UCSD-AML1 (cell line): ENCODE measurements at regions not wholly inside any gene's neighbourhood (a gene's known extent, or its start where the extent isn't known, plus 50 kb on each side); places are given as distances from the start of the nearest gene placed in this dataset.

Source experiments
- DNase-seq: peaks from one replicate; lab custom pipeline; 2025; ENCODE audit not compliant: unreplicated experiment; lab: John Stamatoyannopoulos, UW

GRCh38 chr13:106384516-106384915 is 150.9 kb downstream of the EFNB2 start:
- no peak for DNase-seq

GRCh38 chr13:106383791-106384190 is 151.7 kb downstream of the EFNB2 start:
- no peak for DNase-seq

GRCh38 chr13:106382534-106382933 is 152.9 kb downstream of the EFNB2 start:
- no peak for DNase-seq

- no peak for DNase-seq
These were observed 154.4 kb downstream of the EFNB2 start for GRCh38 chr13:106381091-106381490.

- DNase-seq = no peak
These were observed 157.4 kb downstream of the EFNB2 start for GRCh38 chr13:106377931-106378662.

GRCh38 chr13:106377341-106377740 is 158.1 kb downstream of the EFNB2 start:
- DNase-seq = no peak

- no peak for DNase-seq
These were observed 158.9 kb downstream of the EFNB2 start for GRCh38 chr13:106376401-106377112.

- DNase-seq = no peak
These were observed 160.4 kb downstream of the EFNB2 start for GRCh38 chr13:106375085-106375484.

GRCh38 chr13:106374631-106375030 is 160.8 kb downstream of the EFNB2 start:
- DNase-seq = no peak

GRCh38 chr13:106373989-106374572 is 161.4 kb downstream of the EFNB2 start:
- DNase-seq = no peak

GRCh38 chr13:106373304-106373988 is 162.0 kb downstream of the EFNB2 start:
- DNase-seq = no peak

GRCh38 chr13:106372199-106373155 is 163.0 kb downstream of the EFNB2 start:
- DNase-seq = no peak

GRCh38 chr13:106371024-106371423 is 164.4 kb downstream of the EFNB2 start:
- no peak for DNase-seq

GRCh38 chr13:106369858-106370257 is 165.6 kb downstream of the EFNB2 start:
- no peak for DNase-seq

GRCh38 chr13:106369091-106369490 is 166.4 kb downstream of the EFNB2 start:
- DNase-seq = no peak

GRCh38 chr13:106367361-106367971 is 168.0 kb downstream of the EFNB2 start:
- DNase-seq = no peak

GRCh38 chr13:106362707-106363106 is 172.8 kb downstream of the EFNB2 start:
- no peak for DNase-seq

GRCh38 chr13:106361621-106362020 is 173.8 kb downstream of the EFNB2 start:
- DNase-seq = no peak

GRCh38 chr13:106357198-106357597 is 178.3 kb downstream of the EFNB2 start:
- no peak for DNase-seq

GRCh38 chr13:106355866-106356265 is 179.6 kb downstream of the EFNB2 start:
- DNase-seq = no peak
